K562 (cell line): ENCODE measurements at regions not wholly inside any gene's neighbourhood (a gene's known extent, or its start where the extent isn't known, plus 50 kb on each side); places are given as distances from the start of the nearest gene placed in this dataset.

Source experiments
- DPF2 ChIP-seq: fragments of 450-650 bp; IDR thresholded peaks from 2 replicates; pipeline ENCODE4 v1.6.1; 2016
- FOXA1 ChIP-seq: fragments of 450-650 bp; IDR thresholded peaks from 2 replicates; pipeline ENCODE4 v1.6.1; 2016; ENCODE audit warnings: mild to moderate bottlenecking, borderline replicate concordance
- FOXK2 ChIP-seq, 2 experiments: fragments of 450-650 bp; IDR thresholded peaks in 1 of 2; conservative IDR thresholded peaks in 1 of 2; 2 replicates each; pipeline ENCODE4 v1.6.1; 2016; ENCODE audit warnings: low read depth in 2 of 2, mild to moderate bottlenecking in 1 of 2
- MAFK ChIP-seq: IDR thresholded peaks from 2 replicates; pipeline ENCODE4 v1.6.1; 2011; ENCODE audit warnings: low read length, improper control_type of control experiment
- MEF2D ChIP-seq: conservative IDR thresholded peaks from 2 replicates; pipeline ENCODE4 v1.6.1; 2016; ENCODE audit warnings: low read depth, missing genetic modification characterization, missing compliant biosample characterization
- MYBL2 ChIP-seq, 2 experiments: fragments of 450-650 bp in 1 of 2; sonication (generic) in 1 of 2; formaldehyde crosslinking in 1 of 2; IDR thresholded peaks; 2 replicates each; pipeline versions ENCODE4 v1.6.1 to v1.8.1; 2017 to 2022; ENCODE audit warnings: borderline replicate concordance in 1 of 2, inconsistent platforms in 1 of 2, low read depth in 1 of 2, mild to moderate bottlenecking in 1 of 2, missing genetic modification reagents in 1 of 2, moderate library complexity in 1 of 2
- POLR2AphosphoS5 ChIP-seq: IDR thresholded peaks from 2 replicates; pipeline ENCODE4 v1.6.1; 2011; ENCODE audit warnings: mild to moderate bottlenecking, low read depth, low read length, moderate library complexity; ENCODE audit not compliant: control insufficient read depth, insufficient read depth
- ZBTB12 ChIP-seq: fragments of 250-450 bp; sonication (Bioruptor Pico); IDR thresholded peaks from 2 replicates; pipeline ENCODE4 v1.4.0; 2020
- ZNF354B ChIP-seq: fragments of 250-450 bp; sonication (Bioruptor Pico); IDR thresholded peaks from 2 replicates; pipeline ENCODE4 v1.4.0; 2020
- TF ChIP-seq, protein P1 (sequence below), 3 experiments: IDR thresholded peaks in 2 of 3; conservative IDR thresholded peaks in 1 of 3; 2 replicates each; pipeline ENCODE4 v1.5.1; 2011 to 2012; ENCODE audit warnings: low read length in 3 of 3, mild to moderate bottlenecking in 3 of 3, control low read depth in 2 of 3, improper control_type of control experiment in 1 of 3, inconsistent platforms in 1 of 3, low read depth in 1 of 3, mixed read lengths in 1 of 3, moderate library complexity in 1 of 3; ENCODE audit not compliant: insufficient read depth in 2 of 3
- TF ChIP-seq, protein P2 (sequence below): fragments of 250-450 bp; sonication (Bioruptor Pico); IDR thresholded peaks from 2 replicates; pipeline ENCODE4 v1.4.0; 2020; ENCODE audit warnings: mild to moderate bottlenecking, moderate library complexity
- TF ChIP-seq, protein P3 (sequence below): IDR thresholded peaks from 2 replicates; pipeline ENCODE4 v1.6.1; 2016; ENCODE audit warnings: missing genetic modification characterization, missing compliant biosample characterization

DNA sequence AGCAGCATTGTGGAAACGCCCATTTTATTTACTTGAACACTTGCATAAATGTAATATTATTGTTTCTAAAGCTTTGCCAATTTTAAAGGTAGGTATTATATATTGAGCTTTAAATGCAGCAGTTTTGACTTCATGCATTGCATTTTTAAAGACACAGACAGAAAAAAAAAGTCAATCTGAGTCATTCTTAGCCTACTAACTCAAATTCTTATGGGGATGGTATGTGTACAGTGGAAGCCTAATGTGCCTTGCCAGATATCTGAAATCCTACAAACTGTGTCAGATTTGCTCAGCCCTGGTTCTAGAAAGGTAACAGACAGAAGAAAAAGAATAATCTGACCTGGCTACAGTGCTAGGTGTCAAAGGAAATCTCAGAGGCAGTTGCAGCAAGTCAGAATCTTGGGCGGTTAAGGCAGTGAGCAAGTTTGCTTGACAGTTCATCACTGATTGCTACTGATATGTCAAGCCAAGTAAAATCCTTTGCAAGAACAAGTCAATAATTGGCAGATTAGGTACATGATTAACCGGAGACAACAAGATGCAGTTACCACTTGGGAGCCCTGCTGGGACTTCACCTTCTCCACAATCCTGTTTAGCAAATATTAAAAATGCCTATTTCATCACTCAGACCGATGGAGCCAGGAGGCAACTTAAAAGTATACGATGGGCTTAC, 224.8 kb upstream of the WWC1 start:
- TF ChIP-seq ZBTB12 (CRISPR knock-in tag) (no peak), FOXA1 (no peak), DPF2 (no peak), MYBL2 (IDR thresholded peaks at IDR 0.05; ENCODE audit: low read depth) (no peak), MYBL2 (CRISPR knock-in tag; IDR thresholded peaks at IDR 0.05; ENCODE audit: borderline replicate concordance) (no peak), MEF2D (no peak), POLR2AphosphoS5 (no peak), MAFK (no peak), FOXK2 (conservative IDR thresholded peaks at IDR 0.05 in 1 of 2, IDR thresholded peaks at IDR 0.05 in 1 of 2; ENCODE audit: low read depth in 2 of 2) (no peak), ZNF354B (CRISPR knock-in tag) (no peak)
- TF ChIP-seq, protein P1, sequence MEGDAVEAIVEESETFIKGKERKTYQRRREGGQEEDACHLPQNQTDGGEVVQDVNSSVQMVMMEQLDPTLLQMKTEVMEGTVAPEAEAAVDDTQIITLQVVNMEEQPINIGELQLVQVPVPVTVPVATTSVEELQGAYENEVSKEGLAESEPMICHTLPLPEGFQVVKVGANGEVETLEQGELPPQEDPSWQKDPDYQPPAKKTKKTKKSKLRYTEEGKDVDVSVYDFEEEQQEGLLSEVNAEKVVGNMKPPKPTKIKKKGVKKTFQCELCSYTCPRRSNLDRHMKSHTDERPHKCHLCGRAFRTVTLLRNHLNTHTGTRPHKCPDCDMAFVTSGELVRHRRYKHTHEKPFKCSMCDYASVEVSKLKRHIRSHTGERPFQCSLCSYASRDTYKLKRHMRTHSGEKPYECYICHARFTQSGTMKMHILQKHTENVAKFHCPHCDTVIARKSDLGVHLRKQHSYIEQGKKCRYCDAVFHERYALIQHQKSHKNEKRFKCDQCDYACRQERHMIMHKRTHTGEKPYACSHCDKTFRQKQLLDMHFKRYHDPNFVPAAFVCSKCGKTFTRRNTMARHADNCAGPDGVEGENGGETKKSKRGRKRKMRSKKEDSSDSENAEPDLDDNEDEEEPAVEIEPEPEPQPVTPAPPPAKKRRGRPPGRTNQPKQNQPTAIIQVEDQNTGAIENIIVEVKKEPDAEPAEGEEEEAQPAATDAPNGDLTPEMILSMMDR (IDR thresholded peaks at IDR 0.05 in 2 of 3, conservative IDR thresholded peaks at IDR 0.05 in 1 of 3; ENCODE audit: insufficient read depth in 2 of 3, low read depth in 1 of 3, low read length in 3 of 3), result no peak
- TF ChIP-seq, protein P2, sequence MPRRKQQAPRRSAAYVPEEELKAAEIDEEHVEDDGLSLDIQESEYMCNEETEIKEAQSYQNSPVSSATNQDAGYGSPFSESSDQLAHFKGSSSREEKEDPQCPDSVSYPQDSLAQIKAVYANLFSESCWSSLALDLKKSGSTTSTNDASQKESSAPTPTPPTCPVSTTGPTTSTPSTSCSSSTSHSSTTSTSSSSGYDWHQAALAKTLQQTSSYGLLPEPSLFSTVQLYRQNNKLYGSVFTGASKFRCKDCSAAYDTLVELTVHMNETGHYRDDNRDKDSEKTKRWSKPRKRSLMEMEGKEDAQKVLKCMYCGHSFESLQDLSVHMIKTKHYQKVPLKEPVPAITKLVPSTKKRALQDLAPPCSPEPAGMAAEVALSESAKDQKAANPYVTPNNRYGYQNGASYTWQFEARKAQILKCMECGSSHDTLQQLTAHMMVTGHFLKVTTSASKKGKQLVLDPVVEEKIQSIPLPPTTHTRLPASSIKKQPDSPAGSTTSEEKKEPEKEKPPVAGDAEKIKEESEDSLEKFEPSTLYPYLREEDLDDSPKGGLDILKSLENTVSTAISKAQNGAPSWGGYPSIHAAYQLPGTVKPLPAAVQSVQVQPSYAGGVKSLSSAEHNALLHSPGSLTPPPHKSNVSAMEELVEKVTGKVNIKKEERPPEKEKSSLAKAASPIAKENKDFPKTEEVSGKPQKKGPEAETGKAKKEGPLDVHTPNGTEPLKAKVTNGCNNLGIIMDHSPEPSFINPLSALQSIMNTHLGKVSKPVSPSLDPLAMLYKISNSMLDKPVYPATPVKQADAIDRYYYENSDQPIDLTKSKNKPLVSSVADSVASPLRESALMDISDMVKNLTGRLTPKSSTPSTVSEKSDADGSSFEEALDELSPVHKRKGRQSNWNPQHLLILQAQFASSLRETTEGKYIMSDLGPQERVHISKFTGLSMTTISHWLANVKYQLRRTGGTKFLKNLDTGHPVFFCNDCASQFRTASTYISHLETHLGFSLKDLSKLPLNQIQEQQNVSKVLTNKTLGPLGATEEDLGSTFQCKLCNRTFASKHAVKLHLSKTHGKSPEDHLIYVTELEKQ, result no peak
- TF ChIP-seq, protein P3, sequence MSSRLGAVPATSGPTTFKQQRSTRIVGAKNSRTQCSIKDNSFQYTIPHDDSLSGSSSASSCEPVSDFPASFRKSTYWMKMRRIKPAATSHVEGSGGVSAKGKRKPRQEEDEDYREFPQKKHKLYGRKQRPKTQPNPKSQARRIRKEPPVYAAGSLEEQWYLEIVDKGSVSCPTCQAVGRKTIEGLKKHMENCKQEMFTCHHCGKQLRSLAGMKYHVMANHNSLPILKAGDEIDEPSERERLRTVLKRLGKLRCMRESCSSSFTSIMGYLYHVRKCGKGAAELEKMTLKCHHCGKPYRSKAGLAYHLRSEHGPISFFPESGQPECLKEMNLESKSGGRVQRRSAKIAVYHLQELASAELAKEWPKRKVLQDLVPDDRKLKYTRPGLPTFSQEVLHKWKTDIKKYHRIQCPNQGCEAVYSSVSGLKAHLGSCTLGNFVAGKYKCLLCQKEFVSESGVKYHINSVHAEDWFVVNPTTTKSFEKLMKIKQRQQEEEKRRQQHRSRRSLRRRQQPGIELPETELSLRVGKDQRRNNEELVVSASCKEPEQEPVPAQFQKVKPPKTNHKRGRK, result no peak
